GM13977 (cell line): ENCODE measurements at regions not wholly inside any gene's neighbourhood (a gene's known extent, or its start where the extent isn't known, plus 50 kb on each side); places are given as distances from the start of the nearest gene placed in this dataset.

Experiments
- DNase-seq: peaks from one replicate; pipeline ENCODE4 v3.0.0; 2012; ENCODE audit warnings: low spot score
- in situ Hi-C: fragments of 300-500 bp; cut with MboI; formaldehyde crosslinking; loops from one replicate; pipeline ENCODE4 v1.12.0; 2022; ENCODE audit warnings: low sequenced_read_pairs, low pct_unique_long_range_greater_than_20kb, mixed read lengths, inconsistent platforms; ENCODE audit not compliant: unreplicated experiment
- TF ChIP-seq, protein P1 (sequence below): IDR thresholded peaks from 2 replicates; pipeline ENCODE4 v1.5.1; 2012; ENCODE audit warnings: mild to moderate bottlenecking, control low read depth; ENCODE audit not compliant: insufficient read depth; ENCODE audit errors: extremely low read depth, missing control alignments

GRCh38 chr16:52708476-52708875, 161.5 kb upstream of the TOX3 start:
- TF ChIP-seq, protein P1, sequence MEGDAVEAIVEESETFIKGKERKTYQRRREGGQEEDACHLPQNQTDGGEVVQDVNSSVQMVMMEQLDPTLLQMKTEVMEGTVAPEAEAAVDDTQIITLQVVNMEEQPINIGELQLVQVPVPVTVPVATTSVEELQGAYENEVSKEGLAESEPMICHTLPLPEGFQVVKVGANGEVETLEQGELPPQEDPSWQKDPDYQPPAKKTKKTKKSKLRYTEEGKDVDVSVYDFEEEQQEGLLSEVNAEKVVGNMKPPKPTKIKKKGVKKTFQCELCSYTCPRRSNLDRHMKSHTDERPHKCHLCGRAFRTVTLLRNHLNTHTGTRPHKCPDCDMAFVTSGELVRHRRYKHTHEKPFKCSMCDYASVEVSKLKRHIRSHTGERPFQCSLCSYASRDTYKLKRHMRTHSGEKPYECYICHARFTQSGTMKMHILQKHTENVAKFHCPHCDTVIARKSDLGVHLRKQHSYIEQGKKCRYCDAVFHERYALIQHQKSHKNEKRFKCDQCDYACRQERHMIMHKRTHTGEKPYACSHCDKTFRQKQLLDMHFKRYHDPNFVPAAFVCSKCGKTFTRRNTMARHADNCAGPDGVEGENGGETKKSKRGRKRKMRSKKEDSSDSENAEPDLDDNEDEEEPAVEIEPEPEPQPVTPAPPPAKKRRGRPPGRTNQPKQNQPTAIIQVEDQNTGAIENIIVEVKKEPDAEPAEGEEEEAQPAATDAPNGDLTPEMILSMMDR, result no peak

GRCh38 chr16:52707676-52708337, 160.9 kb upstream of the TOX3 start:
- TF ChIP-seq, protein P1, result no peak
- no peak for DNase-seq
- in situ Hi-C loops, result no loop called here

More at GRCh38 chr16:52708476-52708875, 161.5 kb upstream of the TOX3 start:
- in situ Hi-C loops, result no loop called here
- no peak for DNase-seq

- TF ChIP-seq, protein P1, result no peak
- in situ Hi-C loops, result no loop called here
These were observed 158.2 kb upstream of the TOX3 start for GRCh38 chr16:52705122-52705521.

DNA sequence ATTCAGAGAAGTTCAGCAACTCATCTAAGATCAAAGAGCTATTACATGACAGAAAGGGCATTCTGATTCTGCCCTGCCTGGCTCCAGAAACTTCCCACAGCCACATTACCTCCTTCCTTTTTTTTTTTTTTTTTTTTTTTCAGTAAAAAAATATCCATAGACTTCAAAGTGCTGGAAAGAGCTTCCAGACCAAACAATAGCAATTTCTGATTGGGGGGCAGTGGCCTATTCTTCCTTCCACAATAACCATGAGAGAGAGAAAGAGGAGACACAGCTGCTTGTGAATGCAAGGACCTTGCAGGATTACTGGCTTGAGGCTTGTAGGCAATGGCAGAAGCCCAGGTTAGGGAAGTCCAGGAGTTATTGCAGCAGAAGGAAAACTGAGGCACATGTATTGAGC, 151.0 kb upstream of the TOX3 start:
- in situ Hi-C loops, result no loop called here
- TF ChIP-seq, protein P1, result no peak
- DNase-seq, result no peak

More at GRCh38 chr16:52705122-52705521, 158.2 kb upstream of the TOX3 start:
- DNase-seq, result no peak

- in situ Hi-C loops, result no loop called here
- TF ChIP-seq, protein P1, result no peak
- DNase-seq, result no peak
These were observed 149.2 kb upstream of the TOX3 start for GRCh38 chr16:52696126-52696525.

- in situ Hi-C loops, result no loop called here
- TF ChIP-seq, protein P1, result no peak
- no peak for DNase-seq
These were observed 143.5 kb upstream of the TOX3 start for GRCh38 chr16:52690468-52690867.
